HEK293 (cell line): ENCODE measurements at regions not wholly inside any gene's neighbourhood (a gene's known extent, or its start where the extent isn't known, plus 50 kb on each side); places are given as distances from the start of the nearest gene placed in this dataset.

ENCODE experiments used
- CTCF ChIA-PET: fragments of 350-600 bp; formaldehyde crosslinking; extraction: SDS; loops from one replicate; lab custom pipeline; 2021; ENCODE audit warnings: antibody characterized with exemption; lab: Yijun Ruan, JAX
- POLR2A ChIA-PET: fragments of 300-600 bp; formaldehyde crosslinking; extraction: SDS; loops from one replicate; lab custom pipeline; 2020; ENCODE audit warnings: antibody characterized with exemption, inconsistent platforms; lab: Yijun Ruan, JAX
- H3K27ac ChIP-seq: fragments of 200-500 bp; sonication (Bioruptor generic); 2 replicates; pipeline ENCODE4 v1.5.1; 2014; ENCODE audit warnings: low read depth, low read length, control low read depth, inconsistent platforms; ENCODE audit errors: extremely low read depth
- H3K36me3 ChIP-seq, 2 experiments: fragments of 200-500 bp in 1 of 2; sonication (Bioruptor generic) in 1 of 2; 1 replicate in 1 of 2; 2 replicates in 1 of 2; pipeline ENCODE4 v1.5.1; 2014 to 2017; ENCODE audit warnings: inconsistent platforms in 2 of 2, low read length in 2 of 2; ENCODE audit not compliant: control insufficient read depth in 2 of 2, insufficient read depth in 1 of 2
- H3K4me1 ChIP-seq: fragments of 200-500 bp; sonication (Bioruptor generic); 2 replicates; pipeline ENCODE4 v1.5.1; 2014; ENCODE audit warnings: mild to moderate bottlenecking, low read length, inconsistent platforms; ENCODE audit not compliant: control insufficient read depth, insufficient read depth
- H3K4me3 ChIP-seq: 2 replicates; pipeline ENCODE4 v1.5.1; 2011; ENCODE audit warnings: low read depth, mild to moderate bottlenecking, control low read depth, low read length, moderate library complexity
- H3K9me3 ChIP-seq: fragments of 200-500 bp; sonication (Bioruptor generic); 2 replicates; pipeline ENCODE4 v1.5.1; 2014; ENCODE audit warnings: low read depth, low read length, inconsistent platforms; ENCODE audit not compliant: control insufficient read depth, insufficient read depth
- ATF2 ChIP-seq: fragments of 450-650 bp; formaldehyde crosslinking; IDR thresholded peaks from 2 replicates; pipeline ENCODE4 v1.5.1; 2016; ENCODE audit warnings: missing biosample characterization, missing genetic modification characterization, low read depth
- FEZF1 ChIP-seq: fragments of 450-650 bp; formaldehyde crosslinking; IDR thresholded peaks from 2 replicates; pipeline ENCODE4 v1.5.1; 2016; ENCODE audit warnings: missing biosample characterization, missing genetic modification characterization
- HIC1 ChIP-seq: fragments of 450-650 bp; formaldehyde crosslinking; IDR thresholded peaks from 2 replicates; pipeline ENCODE4 v1.5.1; 2016; ENCODE audit warnings: missing biosample characterization, missing genetic modification characterization
- KLF17 ChIP-seq: fragments of 450-650 bp; formaldehyde crosslinking; IDR thresholded peaks from 2 replicates; pipeline ENCODE4 v1.5.1; 2016; ENCODE audit warnings: missing biosample characterization, missing genetic modification characterization
- PRDM1 ChIP-seq: fragments of 450-650 bp; formaldehyde crosslinking; IDR thresholded peaks from 2 replicates; pipeline ENCODE4; 2016; ENCODE audit warnings: missing biosample characterization, missing genetic modification characterization
- PRDM10 ChIP-seq: fragments of 450-650 bp; formaldehyde crosslinking; IDR thresholded peaks from 2 replicates; pipeline ENCODE4 v1.5.1; 2016; ENCODE audit warnings: missing biosample characterization, missing genetic modification characterization
- RBAK ChIP-seq: fragments of 450-650 bp; formaldehyde crosslinking; IDR thresholded peaks from 2 replicates; pipeline ENCODE4 v1.5.1; 2016; ENCODE audit warnings: missing biosample characterization, missing genetic modification characterization
- SP2 ChIP-seq: fragments of 450-650 bp; formaldehyde crosslinking; IDR thresholded peaks from 2 replicates; pipeline ENCODE4 v1.5.1; 2016; ENCODE audit warnings: missing biosample characterization, missing genetic modification characterization
- ZNF248 ChIP-seq: fragments of 450-650 bp; formaldehyde crosslinking; IDR thresholded peaks from 2 replicates; pipeline ENCODE4 v1.5.1; 2017; ENCODE audit warnings: missing biosample characterization, missing genetic modification characterization
- ZNF350 ChIP-seq: fragments of 450-650 bp; formaldehyde crosslinking; IDR thresholded peaks from 2 replicates; pipeline ENCODE4 v1.5.0; 2017; ENCODE audit warnings: missing biosample characterization, mild to moderate bottlenecking, missing genetic modification characterization
- ZNF398 ChIP-seq: fragments of 450-650 bp; formaldehyde crosslinking; IDR thresholded peaks from 2 replicates; pipeline ENCODE4 v1.5.1; 2017; ENCODE audit warnings: missing biosample characterization, missing genetic modification characterization
- ZNF426 ChIP-seq: fragments of 450-650 bp; formaldehyde crosslinking; IDR thresholded peaks from 2 replicates; pipeline ENCODE4 v1.5.1; 2017; ENCODE audit warnings: missing biosample characterization, missing genetic modification characterization, mild to moderate bottlenecking, inconsistent platforms, moderate library complexity
- ZNF530 ChIP-seq: fragments of 450-650 bp; formaldehyde crosslinking; IDR thresholded peaks from 2 replicates; pipeline ENCODE4 v1.5.1; 2016; ENCODE audit warnings: low read depth, missing biosample characterization, missing genetic modification characterization
- ZNF548 ChIP-seq: fragments of 450-650 bp; formaldehyde crosslinking; IDR thresholded peaks from 2 replicates; pipeline ENCODE4 v1.5.1; 2016; ENCODE audit warnings: missing biosample characterization, missing genetic modification characterization
- ZNF571 ChIP-seq: fragments of 450-650 bp; formaldehyde crosslinking; IDR thresholded peaks from 2 replicates; pipeline ENCODE4 v1.5.0; 2017; ENCODE audit warnings: missing biosample characterization, missing genetic modification characterization
- ZNF660 ChIP-seq: fragments of 450-650 bp; IDR thresholded peaks from 2 replicates; pipeline ENCODE4 v1.5.1; 2018; ENCODE audit warnings: missing biosample characterization, mild to moderate bottlenecking, missing genetic modification characterization
- ZNF768 ChIP-seq: fragments of 450-650 bp; formaldehyde crosslinking; IDR thresholded peaks from 2 replicates; pipeline ENCODE4 v1.5.1; 2018; ENCODE audit warnings: missing biosample characterization, mild to moderate bottlenecking, missing genetic modification characterization

DNA sequence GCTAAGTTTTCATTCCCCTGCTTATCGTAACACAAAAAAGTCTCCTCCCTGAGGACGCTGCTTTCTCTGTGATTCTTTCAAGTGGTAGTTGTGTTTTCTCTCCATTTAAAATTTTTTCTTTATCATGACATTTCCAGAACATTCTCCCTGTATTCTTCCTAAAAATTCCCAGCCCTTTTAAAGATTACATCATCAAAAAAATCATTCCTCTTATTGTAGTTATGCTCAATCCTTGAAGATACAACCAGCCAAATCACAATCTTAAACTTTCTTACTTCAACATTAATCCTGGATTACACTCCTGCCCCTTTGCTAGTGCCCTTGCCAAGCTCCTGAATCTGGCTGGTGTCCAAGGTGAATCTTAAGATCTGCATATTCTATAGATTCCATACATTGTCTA, 163.7 kb upstream of the CBLB start:
- ChIA-PET POLR2A (no interaction called here), CTCF (interaction anchor here (0.6 kb wide), 1 partner anchor 162 kb away, joined by 3 read pairs; no protein-coding TSS in a partner anchor)
- no peaks in the 10 kb centered on the region for H3K4me1 ChIP-seq
- no peaks in the 10 kb centered on the region for H3K36me3 ChIP-seq
- H3K4me3 ChIP-seq, result no peak overlapping the region
- TF ChIP-seq HIC1, result no peak
- peak; percentile 54; the same call in 1 of the 2 replicates for TF ChIP-seq ATF2 (tag by site-specific recombination)
- no peak overlapping the region for H3K27ac ChIP-seq
- H3K9me3 ChIP-seq, result no peaks in the 10 kb centered on the region

DNA sequence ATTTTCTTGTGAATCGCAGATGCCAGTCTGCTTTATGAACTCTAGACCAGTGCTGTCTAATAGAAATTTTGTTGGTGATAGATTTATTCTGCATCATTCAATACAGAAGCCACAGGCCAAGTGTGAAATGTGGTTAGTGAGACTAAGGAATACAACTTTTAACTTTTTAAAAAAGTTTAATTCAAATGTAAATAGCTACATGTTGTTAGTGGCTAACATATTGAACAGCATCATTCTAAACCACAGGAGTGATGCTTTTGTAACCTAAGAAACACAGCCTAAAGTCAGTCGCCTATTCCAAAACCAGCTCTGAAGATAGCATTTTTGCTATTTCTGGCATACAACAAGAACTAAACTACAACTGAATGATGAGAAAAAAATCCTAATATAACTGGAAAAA, 164.8 kb upstream of the CBLB start:
- no peaks in the 10 kb centered on the region for H3K4me1 ChIP-seq
- no peak overlapping the region for H3K4me3 ChIP-seq
- no peak overlapping the region for H3K27ac ChIP-seq
- H3K36me3 ChIP-seq, result no peaks in the 10 kb centered on the region
- no peak for TF ChIP-seq RBAK
- no peak for TF ChIP-seq ZNF398 (tag by site-specific recombination)
- TF ChIP-seq PRDM10 (tag by site-specific recombination), result no peak
- TF ChIP-seq, all 188 proteins: peak for 0
- H3K9me3 ChIP-seq, result no peaks in the 10 kb centered on the region
- CTCF ChIA-PET, result interaction anchor here (0.6 kb wide), 1 partner anchor 99 kb away, joined by 4 read pairs; no protein-coding TSS in a partner anchor
- POLR2A ChIA-PET, result no interaction called here

- POLR2A ChIA-PET, result no interaction called here
- no peak for TF ChIP-seq ZNF248 (tag by site-specific recombination)
- no peak for TF ChIP-seq ZNF350 (tag by site-specific recombination)
- TF ChIP-seq ZNF426 (tag by site-specific recombination), result no peak
- no peak for TF ChIP-seq ZNF548 (tag by site-specific recombination)
- TF ChIP-seq ZNF660, result no peak
- no peak for TF ChIP-seq ZNF768 (tag by site-specific recombination)
- no peak for TF ChIP-seq HIC1
- TF ChIP-seq ZNF571 (tag by site-specific recombination), result no peak
- TF ChIP-seq KLF17 (tag by site-specific recombination), result no peak
- TF ChIP-seq SP2 (tag by site-specific recombination), result no peak
- no peak for TF ChIP-seq PRDM1 (tag by site-specific recombination)
- TF ChIP-seq FEZF1 (tag by site-specific recombination), result no peak
- TF ChIP-seq ZNF530, result no peak
Measured at GRCh38 chr3:106034313-106034712, 165.5 kb upstream of the CBLB start.

More at GRCh38 chr3:106034313-106034712, 165.5 kb upstream of the CBLB start:
- H3K27ac ChIP-seq, result no peak overlapping the region
- CTCF ChIA-PET, result interaction anchor here (0.6 kb wide), 1 partner anchor 98 kb away, joined by 4 read pairs; no protein-coding TSS in a partner anchor
- H3K4me3 ChIP-seq, result no peak overlapping the region
- H3K4me1 ChIP-seq, result no peaks in the 10 kb centered on the region
- no peaks in the 10 kb centered on the region for H3K36me3 ChIP-seq
- H3K9me3 ChIP-seq, result no peaks in the 10 kb centered on the region
